ENCODE measurements at regions not wholly inside any gene's neighbourhood (a gene's known extent, or its start where the extent isn't known, plus 50 kb on each side); places are given as distances from the start of the nearest gene placed in this dataset.
"Not testable (repeated sequence)": the region's sequence is repeated elsewhere in the genome, so short reads cannot be mapped to it uniquely, and the experiment has no call there.

GRCh38 chr15:100762913-100763834 is 116.5 kb upstream of the ALDH1A3 start:
- peak in 1 of 42 donors; percentile 21 for DNase-seq
- intact Hi-C loops (cut with DNase I), result no loop called here

DNA sequence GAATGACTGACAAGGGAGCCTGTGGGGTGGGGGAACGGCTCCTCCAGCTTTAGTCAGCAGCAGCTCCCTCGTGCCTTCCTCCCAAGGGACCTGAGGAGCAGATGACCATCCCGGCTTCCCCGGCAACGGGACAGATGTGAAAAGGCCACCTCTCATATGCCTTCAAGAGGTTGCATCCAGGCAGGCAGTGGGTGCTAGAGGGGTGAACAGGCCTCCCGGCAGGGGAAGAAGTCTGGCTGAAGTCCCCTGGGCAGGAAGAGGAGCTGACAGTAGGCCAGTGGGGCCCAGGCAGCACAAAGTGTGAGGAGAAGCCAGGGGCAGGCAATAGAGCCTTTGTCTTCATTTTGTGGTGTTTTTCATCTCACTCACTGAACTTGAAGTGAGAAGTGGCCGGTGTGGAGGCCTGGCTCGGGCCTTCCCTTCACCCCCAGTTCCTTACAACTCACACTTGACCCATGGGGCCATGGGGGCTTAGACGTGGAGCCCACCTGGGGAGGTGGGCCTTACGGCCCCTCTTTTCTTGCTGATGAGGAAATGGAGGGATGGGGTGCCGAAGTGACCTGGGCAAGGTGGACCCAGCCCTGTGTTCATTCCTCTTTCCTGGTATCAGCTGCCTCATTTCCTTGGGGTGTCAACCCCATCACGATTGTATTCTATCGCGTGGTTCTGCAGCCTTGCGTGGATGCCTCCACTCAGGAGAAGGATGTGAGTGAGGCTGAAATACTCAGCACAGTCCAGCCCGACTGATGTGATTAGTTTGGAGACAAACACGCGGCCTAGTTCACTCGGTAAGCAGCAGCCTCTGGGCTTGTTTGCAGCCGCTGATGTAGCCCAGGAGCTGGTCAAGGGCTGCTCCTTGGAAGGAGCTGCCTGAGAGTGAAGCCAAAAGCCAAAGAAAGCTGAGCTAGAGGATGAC is 115.5 kb upstream of the ALDH1A3 start:
- intact Hi-C loops (cut with DNase I), result no loop called here
- peak in 3 of 42 donors; percentile 20 to 30 (median 23) for DNase-seq

DNA sequence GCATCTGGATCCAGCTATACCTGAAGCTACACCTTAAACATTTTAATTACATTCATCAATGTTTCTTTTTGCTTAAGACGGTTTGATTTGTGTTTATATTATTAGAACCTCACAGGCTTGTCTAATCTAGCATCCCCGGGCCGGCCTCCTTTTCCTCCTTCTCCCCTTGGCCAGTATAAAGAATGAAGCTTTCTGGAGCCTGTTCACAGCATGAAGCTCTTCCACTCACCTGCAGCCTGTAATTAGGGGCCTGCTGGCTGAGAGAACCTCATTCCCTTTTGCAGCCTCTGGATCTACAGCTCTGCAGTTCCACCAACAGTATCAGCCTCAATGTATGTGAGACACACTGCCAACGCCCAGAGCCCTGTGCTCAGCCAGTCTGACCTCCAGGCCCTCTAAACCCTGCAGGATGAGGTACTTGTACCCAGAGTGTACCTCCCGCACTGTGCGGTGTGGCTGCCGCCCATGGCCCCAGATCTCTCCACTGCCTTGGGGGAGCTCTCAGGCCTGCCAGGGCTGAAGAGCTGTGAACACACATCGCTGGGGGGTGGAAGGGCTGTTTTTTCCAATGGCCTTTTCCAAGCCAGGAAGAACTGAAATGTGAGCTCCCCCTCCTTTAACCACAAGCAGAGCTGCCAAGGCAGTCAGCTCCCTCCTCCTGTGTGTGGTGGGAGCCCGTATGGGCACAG is 114.7 kb upstream of the ALDH1A3 start:
- intact Hi-C loops (cut with DNase I), result no loop called here
- DNase-seq, result peak in 3 of 42 donors; percentile 18 to 25 (median 22)

GRCh38 chr15:100765467-100766241 is 114.0 kb upstream of the ALDH1A3 start:
- intact Hi-C loops (cut with DNase I), result no loop called here
- peak in 4 of 42 donors; percentile 5 to 34 (median 12) for DNase-seq

DNA sequence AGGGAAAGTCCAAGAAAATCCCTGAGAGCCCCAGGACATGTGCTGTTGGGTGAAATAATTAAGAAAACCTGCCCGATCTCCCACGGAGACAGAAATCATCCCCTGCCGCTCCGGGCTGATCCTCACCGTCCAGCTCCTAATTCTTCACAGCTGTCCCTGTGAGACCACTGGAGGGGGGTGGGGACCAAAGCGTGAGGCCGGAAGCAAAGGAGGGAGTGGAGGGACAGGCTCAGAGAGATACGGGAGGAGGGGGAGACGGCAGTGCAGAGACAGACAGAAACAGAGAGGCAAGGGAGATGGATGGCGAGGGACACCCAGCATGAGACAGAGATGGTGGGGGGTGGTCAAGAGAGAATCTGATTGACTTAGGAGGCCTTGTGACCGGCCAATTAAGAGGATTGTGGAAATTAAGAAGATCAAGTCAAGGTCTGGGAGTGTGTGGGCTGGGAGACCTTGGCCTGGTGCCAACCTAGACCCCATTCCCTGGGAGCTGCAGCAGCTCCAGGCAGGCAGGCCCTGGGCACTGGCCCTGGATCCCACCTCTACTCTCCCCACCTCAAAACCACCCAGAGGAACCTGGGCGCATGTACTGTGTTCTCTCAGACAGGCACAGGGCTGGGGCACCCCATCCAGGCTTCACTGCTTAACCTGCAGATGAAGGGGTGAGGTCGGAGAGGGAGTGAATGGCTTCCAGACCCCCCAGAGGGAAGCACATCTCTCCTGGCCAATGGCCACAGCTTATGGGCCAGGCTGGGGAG is 113.2 kb upstream of the ALDH1A3 start:
- intact Hi-C loops (cut with DNase I), result no loop called here
- DNase-seq, result peak in 4 of 42 donors; percentile 13 to 38 (median 24)

- DNase-seq, result peak in 2 of 42 donors; percentile 13 to 19
- intact Hi-C loops (cut with DNase I), result no loop called here
Measured at GRCh38 chr15:100767001-100767825, 112.4 kb upstream of the ALDH1A3 start.

- peak in 1 of 42 donors; percentile 13 for DNase-seq
- intact Hi-C loops (cut with DNase I), result no loop called here
Measured at GRCh38 chr15:100768501-100768931, 111.1 kb upstream of the ALDH1A3 start.

DNA sequence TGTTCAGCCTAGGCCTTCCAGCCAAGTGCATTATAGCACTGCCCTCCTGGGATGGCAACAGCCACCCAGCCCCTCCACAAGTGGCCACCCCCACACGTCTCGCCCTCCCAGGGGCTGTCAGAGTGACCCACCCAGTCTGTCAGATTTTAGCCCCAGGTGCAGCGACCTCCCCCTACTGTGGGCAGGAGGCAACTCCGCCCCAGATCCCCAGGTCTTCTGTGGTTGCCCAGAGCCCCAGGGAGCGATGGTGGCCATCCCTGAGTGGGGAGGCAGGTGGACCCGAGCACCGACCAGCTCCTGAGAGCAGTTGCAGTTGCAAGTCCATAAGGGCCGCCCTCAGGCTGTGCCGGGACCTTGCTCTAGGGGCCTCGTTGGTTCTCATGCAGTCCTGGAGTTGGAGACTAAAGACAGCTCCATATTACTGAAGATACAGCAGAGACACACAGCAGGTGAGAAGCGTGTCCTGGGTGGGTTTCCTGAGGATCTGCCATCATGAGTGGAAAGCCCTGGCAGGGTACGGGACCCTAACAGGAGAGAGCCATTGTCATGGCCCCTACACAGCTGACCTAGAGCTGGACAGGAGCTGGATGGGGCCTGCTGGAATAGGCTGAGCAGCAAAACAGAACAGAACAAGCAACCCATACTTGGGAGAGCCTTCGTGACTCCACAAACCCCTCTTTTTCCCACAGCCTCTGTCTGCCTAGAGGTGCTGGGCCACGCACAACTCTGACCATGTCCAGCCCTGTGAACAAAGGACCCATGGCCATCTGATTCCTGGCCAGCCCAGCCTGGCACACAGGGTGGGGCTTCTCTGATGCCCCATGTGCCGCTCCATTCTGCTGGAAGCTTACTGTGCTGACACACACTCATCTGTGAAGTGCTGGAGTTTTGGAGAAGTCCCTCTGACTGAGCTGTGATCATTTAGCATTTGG is 110.3 kb upstream of the ALDH1A3 start:
- DNase-seq, result peak in 3 of 42 donors; percentile 22 to 34 (median 26)

DNA sequence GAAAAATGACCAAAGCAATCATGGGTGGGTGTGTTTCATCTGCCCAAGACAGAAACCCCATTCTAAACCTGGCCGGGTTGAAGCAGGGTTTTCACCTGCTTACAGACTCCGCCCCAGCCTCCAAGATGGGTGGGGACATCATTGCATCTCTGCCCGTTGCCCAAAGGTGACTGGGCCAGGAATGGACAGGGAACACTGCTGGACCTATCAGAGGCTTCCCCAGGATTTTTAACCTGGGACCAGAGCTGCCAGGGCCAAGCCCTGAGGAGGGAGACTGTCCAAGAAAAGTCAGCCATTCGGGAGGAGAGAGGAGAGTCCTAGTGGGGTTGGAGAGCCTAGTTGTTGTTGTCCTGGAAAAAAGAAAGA is 109.7 kb upstream of the ALDH1A3 start:
- DNase-seq, result peak in 1 of 42 donors; percentile 31
- intact Hi-C loops (cut with DNase I), result no loop called here

More for the DNA sequence above, 110.3 kb upstream of the ALDH1A3 start:
- intact Hi-C loops (cut with DNase I), result no loop called here

DNA sequence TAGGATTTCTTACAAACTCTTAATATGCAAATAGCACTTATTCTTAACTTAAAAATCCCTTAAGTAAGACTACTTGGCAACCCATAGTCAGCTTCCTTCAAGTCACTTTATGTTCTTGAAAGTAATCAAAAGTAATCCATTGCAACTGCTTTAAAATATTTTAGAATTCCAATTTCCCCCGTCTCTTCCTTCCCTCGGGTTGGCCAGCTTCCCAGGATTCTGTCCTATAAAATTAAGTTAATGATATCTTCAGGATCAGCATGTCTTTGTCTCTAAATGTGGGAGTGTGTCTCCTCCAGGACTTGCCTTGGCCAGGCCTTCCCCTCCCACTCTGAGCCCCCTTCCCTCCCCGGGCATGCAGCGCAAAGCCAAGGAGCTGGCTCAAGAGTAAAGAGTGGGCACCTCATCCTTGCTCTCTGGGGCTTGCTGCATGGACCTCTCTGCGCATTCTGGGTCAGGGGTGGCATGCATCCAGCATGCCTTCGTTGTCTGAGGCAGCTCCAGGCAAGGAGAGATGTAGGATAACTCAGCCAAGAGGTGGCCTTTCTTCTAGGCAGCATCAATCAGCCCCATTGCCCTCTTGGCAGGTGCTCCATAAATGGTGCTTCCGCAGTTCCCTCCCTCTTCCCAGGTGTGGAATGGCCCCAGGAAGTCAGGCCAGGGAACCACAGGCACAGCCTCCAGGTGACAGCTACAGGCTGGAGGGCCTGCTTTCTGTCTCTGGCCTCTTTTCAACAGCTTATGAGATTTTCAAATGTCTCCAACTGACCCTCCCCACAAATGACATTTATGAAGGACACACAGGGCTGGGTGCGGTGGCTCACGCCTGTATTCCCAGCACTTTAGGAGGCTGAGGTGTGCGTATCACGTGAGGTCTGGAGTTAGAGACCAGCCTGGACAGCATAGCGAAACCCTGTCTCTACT is 108.7 kb upstream of the ALDH1A3 start:
- DNase-seq, result peak in 3 of 42 donors; percentile 12 to 24 (median 21)
- intact Hi-C loops (cut with DNase I), result no loop called here

DNA sequence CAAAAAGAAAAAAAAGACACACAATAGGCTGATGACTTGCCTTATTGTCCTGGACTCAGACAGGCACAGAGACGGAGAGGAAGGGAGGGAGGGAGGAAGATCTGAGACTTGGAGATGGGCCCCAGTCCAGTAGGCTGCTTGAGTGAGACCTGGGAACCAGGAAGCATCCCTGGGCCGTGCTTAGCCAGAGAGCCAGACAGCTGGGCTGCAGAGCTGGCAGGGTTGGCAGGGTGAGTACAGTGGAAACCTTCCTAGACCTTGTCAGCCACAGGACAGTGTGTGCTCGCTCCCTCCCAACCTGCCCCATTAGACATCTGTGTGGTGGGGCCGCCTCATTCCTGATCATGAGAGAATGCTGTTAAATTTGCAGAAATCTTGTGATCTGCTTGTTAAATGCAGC is 107.9 kb upstream of the ALDH1A3 start:
- intact Hi-C loops (cut with DNase I), result no loop called here
- DNase-seq, result peak in 4 of 42 donors; percentile 32 to 44 (median 38)

- DNase-seq, result peak in 2 of 42 donors; percentile 14 to 33
- intact Hi-C loops (cut with DNase I), result no loop called here
Measured at GRCh38 chr15:100772478-100772877, 107.2 kb upstream of the ALDH1A3 start.

- intact Hi-C loops (cut with DNase I), result no loop called here
- peak in 2 of 42 donors; percentile 23 to 25 for DNase-seq
Measured at GRCh38 chr15:100772892-100773520, 106.6 kb upstream of the ALDH1A3 start.

DNA sequence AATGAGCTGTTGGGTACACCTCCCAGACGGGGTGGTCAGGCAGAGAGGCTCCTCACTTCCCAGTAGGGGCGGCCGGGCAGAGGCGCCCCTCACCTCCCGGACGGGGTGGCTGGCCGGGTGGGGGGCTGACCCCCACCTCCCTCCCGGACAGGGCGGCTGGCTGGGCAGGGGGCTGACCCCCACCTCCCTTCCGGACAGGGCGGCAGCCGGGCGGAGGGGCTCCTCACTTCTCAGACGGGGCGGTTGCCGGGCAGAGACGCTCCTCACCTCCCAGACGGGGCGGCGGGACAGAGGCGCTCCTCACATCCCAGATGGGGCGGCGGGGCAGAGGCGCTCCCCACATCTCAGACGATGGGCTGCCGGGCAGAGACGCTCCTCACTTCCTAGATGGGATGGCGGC is 105.6 kb upstream of the ALDH1A3 start:
- DNase-seq; intact Hi-C loops (cut with DNase I): not testable (repeated sequence)

Data from head of caudate nucleus (tissue), 42 donors.